ENCODE measurements at regions not wholly inside any gene's neighbourhood (a gene's known extent, or its start where the extent isn't known, plus 50 kb on each side); places are given as distances from the start of the nearest gene placed in this dataset.

DNA sequence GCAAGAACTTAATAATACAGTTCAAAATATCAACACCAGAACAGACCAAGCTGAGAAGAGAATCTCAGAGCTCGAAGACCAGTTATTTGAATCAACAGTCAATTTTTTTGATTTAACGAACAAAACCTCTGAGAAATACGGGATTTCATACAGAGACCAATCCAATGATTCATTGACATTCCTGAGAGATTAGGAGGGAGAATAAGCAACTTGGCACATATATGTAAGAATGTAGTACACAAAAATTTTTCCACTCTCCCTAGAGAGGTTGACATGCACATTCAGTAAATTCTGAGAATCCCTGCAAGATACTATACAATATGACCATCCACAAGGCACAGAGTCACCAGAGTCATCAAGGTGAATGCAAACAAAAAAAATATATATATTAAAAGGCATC, 1577.3 kb upstream of the C9orf72 start:
- Mint-ChIP-seq H3K4me1 (no peaks in the 10 kb centered on the region), H3K9me3 (no peaks in the 10 kb centered on the region), H3K4me3 (no peak overlapping the region), H3K27me3 (ENCODE audit: low read depth) (no peaks in the 10 kb centered on the region; the same call in 1 of the 2 replicates), H3K36me3 (ENCODE audit: insufficient read depth in 1 of 3, low read depth in 3 of 3) (no peaks in the 10 kb centered on the region; a peak in 1 of 7 replicates), H3K27ac (no peak overlapping the region)
- Histone ChIP-seq H3K4ac (ENCODE audit: low read depth, low read length) (no peak overlapping the region), H4K91ac (ENCODE audit: insufficient read length, low read depth, low read length) (no peak overlapping the region), H3K23ac (ENCODE audit: insufficient read length, low read depth, low read length) (no peak overlapping the region), H2AK5ac (ENCODE audit: insufficient read length, low read length) (no peak overlapping the region), H2BK120ac (ENCODE audit: low read depth, low read length, poor library complexity, severe bottlenecking) (no peak overlapping the region), H3T11ph (ENCODE audit: low read length) (no peak overlapping the region), H3K18ac (ENCODE audit: insufficient read length, low read depth, low read length) (no peak overlapping the region), H2BK5ac (ENCODE audit: insufficient read length, low read length) (no peak overlapping the region), H3K27ac (ENCODE audit: insufficient read length, low read depth, low read length) (no peak overlapping the region), H3K79me2 (ENCODE audit: insufficient read depth, low read length) (no peaks in the 10 kb centered on the region), H2AFZ (ENCODE audit: low read length) (no peak overlapping the region), H4K5ac (ENCODE audit: insufficient read length, low read depth, low read length) (no peak overlapping the region), H3K27me3 (ENCODE audit: insufficient read depth, low read length) (no peaks in the 10 kb centered on the region), H3K9me3 (ENCODE audit: control insufficient read depth, low read depth, low read length) (no peaks in the 10 kb centered on the region), H3K79me1 (ENCODE audit: insufficient read depth, low read depth, low read length, poor library complexity, severe bottlenecking) (no peaks in the 10 kb centered on the region), H3K4me2 (ENCODE audit: insufficient read depth, insufficient read length, low read length) (no peak overlapping the region), H3K56ac (ENCODE audit: insufficient read length, low read depth, low read length) (no peak overlapping the region), H2BK15ac (ENCODE audit: low read depth, low read length) (no peak overlapping the region), H2BK20ac (ENCODE audit: low read depth, low read length, poor library complexity, severe bottlenecking) (no peak overlapping the region), H4K8ac (replicated peaks; ENCODE audit: insufficient read length, low read depth, low read length) (no peak overlapping the region), H3K4me1 (ENCODE audit: insufficient read depth, low read length) (no peaks in the 10 kb centered on the region), H3K9ac (ENCODE audit: extremely low read depth, insufficient read length, low read length) (no peak overlapping the region), H2BK12ac (ENCODE audit: insufficient read length, low read depth, low read length) (no peak overlapping the region), H3K23me2 (ENCODE audit: insufficient read length, low read depth, low read length, poor library complexity, severe bottlenecking) (no peaks in the 10 kb centered on the region), H4K20me1 (ENCODE audit: control insufficient read depth, insufficient read depth, insufficient read length) (no peaks in the 10 kb centered on the region), H3K14ac (ENCODE audit: insufficient read depth, low read length) (no peak overlapping the region)
- DNase-seq, result no peak
- TF ChIP-seq, protein P1, sequence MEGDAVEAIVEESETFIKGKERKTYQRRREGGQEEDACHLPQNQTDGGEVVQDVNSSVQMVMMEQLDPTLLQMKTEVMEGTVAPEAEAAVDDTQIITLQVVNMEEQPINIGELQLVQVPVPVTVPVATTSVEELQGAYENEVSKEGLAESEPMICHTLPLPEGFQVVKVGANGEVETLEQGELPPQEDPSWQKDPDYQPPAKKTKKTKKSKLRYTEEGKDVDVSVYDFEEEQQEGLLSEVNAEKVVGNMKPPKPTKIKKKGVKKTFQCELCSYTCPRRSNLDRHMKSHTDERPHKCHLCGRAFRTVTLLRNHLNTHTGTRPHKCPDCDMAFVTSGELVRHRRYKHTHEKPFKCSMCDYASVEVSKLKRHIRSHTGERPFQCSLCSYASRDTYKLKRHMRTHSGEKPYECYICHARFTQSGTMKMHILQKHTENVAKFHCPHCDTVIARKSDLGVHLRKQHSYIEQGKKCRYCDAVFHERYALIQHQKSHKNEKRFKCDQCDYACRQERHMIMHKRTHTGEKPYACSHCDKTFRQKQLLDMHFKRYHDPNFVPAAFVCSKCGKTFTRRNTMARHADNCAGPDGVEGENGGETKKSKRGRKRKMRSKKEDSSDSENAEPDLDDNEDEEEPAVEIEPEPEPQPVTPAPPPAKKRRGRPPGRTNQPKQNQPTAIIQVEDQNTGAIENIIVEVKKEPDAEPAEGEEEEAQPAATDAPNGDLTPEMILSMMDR (conservative IDR thresholded peaks at IDR 0.05), result no peak
- no CpG with 5 or more reads among the region's 3 CpGs for WGBS (ENCODE audit: extremely low coverage, insufficient read length, low lambda C conversion rate)

Measured in H9 (cell line).